Vagina (tissue), 2 donors: ENCODE measurements at regions not wholly inside any gene's neighbourhood (a gene's known extent, or its start where the extent isn't known, plus 50 kb on each side); places are given as distances from the start of the nearest gene placed in this dataset.
A peak's percentile ranks its signal among the peaks of the same experiment; 100 is the strongest.

Experiments used
- DNase-seq, 2 donors: peaks; one replicate each; pipeline ENCODE4 v3.0.0-alpha.2; 2017; ENCODE audit errors: extremely low spot score in 2 of 2
- H3K27ac ChIP-seq: fragments of 200-600 bp; sonication (generic); one replicate; pipeline ENCODE4 v1.5.1; 2019
- H3K27me3 ChIP-seq: fragments of 200-600 bp; sonication (generic); one replicate; pipeline ENCODE4 v1.5.1; 2019
- H3K36me3 ChIP-seq, 2 donors: fragments of 200-600 bp; sonication (generic); one replicate each; pipeline ENCODE4 v1.5.1; 2017 to 2019
- H3K4me1 ChIP-seq: fragments of 200-600 bp; sonication (generic); one replicate; pipeline ENCODE4 v1.5.1; 2019
- H3K4me3 ChIP-seq, 2 donors: fragments of 200-600 bp; sonication (generic); 1 replicate in 1 of 2; 2 replicates in 1 of 2; pipeline ENCODE4 v1.5.1; 2016 to 2019
- H3K9me3 ChIP-seq: fragments of 200-600 bp; sonication (generic); one replicate; pipeline ENCODE4 v1.5.1; 2019
- POLR2A ChIP-seq, 2 donors: fragments of 450-650 bp; IDR thresholded peaks; one replicate each; pipeline ENCODE4 v1.6.1; 2017; ENCODE audit warnings: antibody characterized with exemption in 2 of 2, mild to moderate bottlenecking in 2 of 2, moderate library complexity in 2 of 2
- POLR2AphosphoS5 ChIP-seq, 2 donors: sonication (generic); formaldehyde crosslinking; IDR thresholded peaks; one replicate each; pipeline ENCODE4 v1.9.0; 2017; ENCODE audit warnings: antibody characterized with exemption in 2 of 2, mild to moderate bottlenecking in 2 of 2, low read depth in 1 of 2; ENCODE audit not compliant: insufficient read depth in 1 of 2
- intact Hi-C: fragments of 100-400 bp; cut with DNase I; formaldehyde crosslinking; loops from one replicate; pipeline ENCODE4 v1.15.1; 2023
- TF ChIP-seq, protein P1 (sequence below), 3 experiments: fragments of 450-650 bp in 2 of 3; fragments of 200-600 bp in 1 of 3; sonication (generic) in 1 of 3; IDR thresholded peaks; one replicate each; pipeline ENCODE4 v1.5.1; 2017 to 2019; ENCODE audit warnings: antibody characterized with exemption in 3 of 3, mild to moderate bottlenecking in 2 of 3, moderate library complexity in 2 of 3

GRCh38 chr3:127427156-127427555 is 139.3 kb upstream of the PRR20G start:
- TF ChIP-seq, protein P1, sequence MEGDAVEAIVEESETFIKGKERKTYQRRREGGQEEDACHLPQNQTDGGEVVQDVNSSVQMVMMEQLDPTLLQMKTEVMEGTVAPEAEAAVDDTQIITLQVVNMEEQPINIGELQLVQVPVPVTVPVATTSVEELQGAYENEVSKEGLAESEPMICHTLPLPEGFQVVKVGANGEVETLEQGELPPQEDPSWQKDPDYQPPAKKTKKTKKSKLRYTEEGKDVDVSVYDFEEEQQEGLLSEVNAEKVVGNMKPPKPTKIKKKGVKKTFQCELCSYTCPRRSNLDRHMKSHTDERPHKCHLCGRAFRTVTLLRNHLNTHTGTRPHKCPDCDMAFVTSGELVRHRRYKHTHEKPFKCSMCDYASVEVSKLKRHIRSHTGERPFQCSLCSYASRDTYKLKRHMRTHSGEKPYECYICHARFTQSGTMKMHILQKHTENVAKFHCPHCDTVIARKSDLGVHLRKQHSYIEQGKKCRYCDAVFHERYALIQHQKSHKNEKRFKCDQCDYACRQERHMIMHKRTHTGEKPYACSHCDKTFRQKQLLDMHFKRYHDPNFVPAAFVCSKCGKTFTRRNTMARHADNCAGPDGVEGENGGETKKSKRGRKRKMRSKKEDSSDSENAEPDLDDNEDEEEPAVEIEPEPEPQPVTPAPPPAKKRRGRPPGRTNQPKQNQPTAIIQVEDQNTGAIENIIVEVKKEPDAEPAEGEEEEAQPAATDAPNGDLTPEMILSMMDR (IDR thresholded peaks at IDR 0.05) = no peak
- TF ChIP-seq POLR2AphosphoS5 (IDR thresholded peaks at IDR 0.05; ENCODE audit: insufficient read depth in 1 of 2, low read depth in 1 of 2) (no peak), POLR2A (IDR thresholded peaks at IDR 0.05) (no peak)
- H3K27me3 ChIP-seq = no peaks in the 10 kb centered on the region
- H3K9me3 ChIP-seq = no peaks in the 10 kb centered on the region
- peak in 1 of 2 donors; percentile 93 for DNase-seq
- H3K4me3 ChIP-seq = no peak overlapping the region
- no peak overlapping the region for H3K27ac ChIP-seq
- H3K36me3 ChIP-seq = no peaks in the 10 kb centered on the region
- no peaks in the 10 kb centered on the region for H3K4me1 ChIP-seq
- intact Hi-C loops = no loop called here

GRCh38 chr3:127426444-127427153 is 138.8 kb upstream of the PRR20G start:
- Histone ChIP-seq H3K9me3 (no peaks in the 10 kb centered on the region), H3K4me1 (no peaks in the 10 kb centered on the region), H3K27me3 (no peaks in the 10 kb centered on the region), H3K27ac (no peak overlapping the region), H3K36me3 (no peaks in the 10 kb centered on the region), H3K4me3 (no peak overlapping the region)
- intact Hi-C loops = no loop called here
- peak; percentile 49 to 64 for DNase-seq
- TF ChIP-seq, protein P1 (IDR thresholded peaks at IDR 0.05) = no peak
- TF ChIP-seq POLR2A (IDR thresholded peaks at IDR 0.05) = no peak
- no peak for TF ChIP-seq POLR2AphosphoS5 (IDR thresholded peaks at IDR 0.05; ENCODE audit: insufficient read depth in 1 of 2, low read depth in 1 of 2)

DNA sequence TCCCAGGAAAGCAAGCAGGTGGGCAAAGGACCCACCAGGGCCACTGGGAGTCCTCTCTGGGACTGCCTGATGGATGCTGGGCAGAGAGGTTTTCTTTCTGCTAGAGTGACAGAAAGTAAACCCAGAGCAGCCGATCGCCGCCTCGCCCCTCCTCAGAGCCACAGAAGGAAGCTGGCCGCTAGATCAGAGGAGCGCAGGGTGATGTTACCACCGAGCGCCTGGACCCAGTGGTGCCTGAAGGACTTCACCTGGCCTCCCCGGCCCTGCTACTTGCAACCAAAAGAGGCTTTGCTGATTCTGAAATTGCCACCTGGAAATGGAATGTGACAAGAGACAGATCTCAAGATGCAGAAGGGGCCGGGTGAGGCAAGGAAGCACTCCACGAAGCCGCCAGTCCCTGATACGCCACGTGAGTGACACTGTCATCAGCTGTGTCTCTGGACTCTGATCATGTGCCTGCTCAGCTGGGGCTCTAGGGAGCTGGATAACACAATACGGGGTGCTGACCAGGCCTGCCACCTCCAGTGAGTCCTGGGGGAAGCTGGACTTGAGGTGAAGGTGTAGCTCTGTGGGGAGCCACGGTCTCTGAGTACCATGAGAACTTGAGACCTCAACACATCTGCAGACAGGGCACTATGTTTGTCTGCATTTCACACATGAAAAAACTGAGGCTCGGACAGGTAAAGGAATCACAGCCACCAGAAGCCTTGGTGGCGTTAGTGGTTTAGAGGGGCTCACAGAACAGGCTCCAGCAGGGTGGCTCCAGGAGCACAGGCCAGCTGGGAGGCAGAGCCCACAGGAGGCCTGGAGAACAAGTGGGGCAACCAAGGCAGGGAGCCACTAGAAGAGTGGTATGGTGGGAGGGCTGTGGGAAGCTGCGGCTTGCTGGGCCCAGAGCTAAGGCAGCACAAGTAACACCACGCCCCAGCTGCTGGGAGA is 137.9 kb upstream of the PRR20G start:
- intact Hi-C loops = no loop called here

DNA sequence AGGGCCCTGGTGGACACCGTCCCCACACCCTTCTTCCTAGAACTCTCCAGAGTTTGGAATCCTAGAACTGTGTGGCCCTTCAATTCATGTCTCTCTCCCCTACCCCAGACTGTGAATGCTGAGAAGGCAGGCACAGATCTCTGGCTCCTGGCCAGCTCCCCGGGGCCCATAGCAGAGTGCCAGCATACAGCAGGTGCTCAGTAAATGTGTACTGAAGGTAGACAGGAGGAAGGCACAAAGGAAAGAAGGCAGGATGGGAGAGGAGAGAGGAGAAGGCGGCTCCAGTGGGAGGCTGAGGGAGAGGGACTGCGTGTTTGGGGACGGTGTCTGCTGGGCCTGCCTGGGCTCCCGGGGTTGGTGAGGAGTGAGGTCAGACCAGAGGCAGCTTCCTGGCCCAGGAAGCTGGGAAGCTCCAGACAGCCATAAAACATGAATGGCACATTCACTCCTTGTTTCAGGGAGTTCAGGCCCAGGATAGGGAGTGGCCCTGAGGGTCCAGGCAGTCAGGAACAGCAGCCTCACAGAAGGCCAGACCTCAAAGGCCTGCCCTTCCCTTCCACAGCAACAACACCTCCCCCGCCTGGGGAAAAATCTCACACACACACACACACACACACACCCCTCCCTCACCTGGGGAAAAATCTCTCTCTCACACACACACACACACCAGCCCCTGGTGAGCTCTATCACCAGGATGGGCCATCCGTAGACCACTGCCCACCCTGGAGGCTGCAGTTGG is 137.1 kb upstream of the PRR20G start:
- Histone ChIP-seq H3K4me3 (no peak overlapping the region), H3K9me3 (no peaks in the 10 kb centered on the region), H3K36me3 (no peaks in the 10 kb centered on the region), H3K4me1 (no peaks in the 10 kb centered on the region), H3K27ac (no peak overlapping the region), H3K27me3 (no peaks in the 10 kb centered on the region)
- no peak for DNase-seq
- TF ChIP-seq, protein P1 (IDR thresholded peaks at IDR 0.05) = no peak
- TF ChIP-seq POLR2AphosphoS5 (IDR thresholded peaks at IDR 0.05; ENCODE audit: insufficient read depth in 1 of 2, low read depth in 1 of 2) (no peak), POLR2A (IDR thresholded peaks at IDR 0.05) (no peak)
- intact Hi-C loops = no loop called here

More for the DNA sequence above, 137.9 kb upstream of the PRR20G start:
- no peaks in the 10 kb centered on the region for H3K36me3 ChIP-seq
- no peak overlapping the region for H3K4me3 ChIP-seq
- no peaks in the 10 kb centered on the region for H3K9me3 ChIP-seq
- TF ChIP-seq POLR2A (IDR thresholded peaks at IDR 0.05) = no peak
- TF ChIP-seq, protein P1 (IDR thresholded peaks at IDR 0.05) = no peak
- no peak for TF ChIP-seq POLR2AphosphoS5 (IDR thresholded peaks at IDR 0.05; ENCODE audit: insufficient read depth in 1 of 2, low read depth in 1 of 2)
- no peaks in the 10 kb centered on the region for H3K27me3 ChIP-seq
- no peaks in the 10 kb centered on the region for H3K4me1 ChIP-seq
- H3K27ac ChIP-seq = no peak overlapping the region
- peak in 1 of 2 donors; percentile 79 for DNase-seq
